BE2C (cell line): ENCODE measurements at regions not wholly inside any gene's neighbourhood (a gene's known extent, or its start where the extent isn't known, plus 50 kb on each side); places are given as distances from the start of the nearest gene placed in this dataset.

Experiments
- DNase-seq: peaks from one replicate; pipeline ENCODE4 v3.0.0-alpha.2; 2020
- H3K27me3 ChIP-seq: fragments of 250-450 bp; sonication (Bioruptor Pico); 2 replicates; pipeline ENCODE4 v1.5.1; 2020; ENCODE audit warnings: mild to moderate bottlenecking
- H3K36me3 ChIP-seq: fragments of 250-450 bp; sonication (Bioruptor Pico); 2 replicates; pipeline ENCODE4 v1.5.1; 2020; ENCODE audit warnings: mild to moderate bottlenecking
- H3K4me1 ChIP-seq: fragments of 250-450 bp; sonication (Bioruptor Pico); 2 replicates; pipeline ENCODE4 v1.5.1; 2020
- H3K4me3 ChIP-seq: 2 replicates; pipeline ENCODE4 v1.5.1; 2011; ENCODE audit warnings: low read depth, low read length
- H3K9me3 ChIP-seq: fragments of 250-450 bp; sonication (Bioruptor Pico); 2 replicates; pipeline ENCODE4 v1.5.1; 2020
- CTCF ChIP-seq: IDR thresholded peaks from 2 replicates; pipeline ENCODE4 v1.5.1; 2012; ENCODE audit warnings: mild to moderate bottlenecking, low read depth, low read length

GRCh38 chr22:49566693-49567092, 261.0 kb downstream of the BRD1 start:
- no peaks in the 10 kb centered on the region for H3K36me3 ChIP-seq
- TF ChIP-seq CTCF = no peak
- no peaks in the 10 kb centered on the region for H3K4me1 ChIP-seq
- no peaks in the 10 kb centered on the region for H3K27me3 ChIP-seq
- no peak for DNase-seq
- H3K4me3 ChIP-seq = no peak overlapping the region
- H3K9me3 ChIP-seq = no peaks in the 10 kb centered on the region

DNA sequence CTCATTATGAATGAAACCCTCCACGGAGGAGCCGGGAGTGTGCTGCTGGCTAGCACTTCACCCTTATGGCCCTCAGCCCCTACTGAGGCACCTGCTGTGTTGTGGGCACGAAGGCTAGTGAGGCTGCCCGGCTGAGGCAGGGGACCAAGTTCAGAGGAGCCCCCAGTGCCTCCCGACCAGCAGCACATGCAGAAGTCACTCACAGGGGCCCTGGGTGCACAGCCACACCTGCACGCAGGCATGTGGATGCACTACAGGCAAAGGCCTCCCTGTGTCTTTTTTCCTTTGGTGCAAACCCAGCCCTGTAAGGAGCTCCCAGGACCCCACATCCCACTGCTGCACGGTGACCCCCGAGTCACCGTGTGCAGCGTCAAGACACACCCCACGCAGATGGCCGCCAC, 261.5 kb downstream of the BRD1 start:
- H3K4me3 ChIP-seq = no peak overlapping the region
- no peaks in the 10 kb centered on the region for H3K36me3 ChIP-seq
- no peaks in the 10 kb centered on the region for H3K4me1 ChIP-seq
- TF ChIP-seq CTCF = no peak
- DNase-seq = no peak
- no peaks in the 10 kb centered on the region for H3K9me3 ChIP-seq
- no peaks in the 10 kb centered on the region for H3K27me3 ChIP-seq

DNA sequence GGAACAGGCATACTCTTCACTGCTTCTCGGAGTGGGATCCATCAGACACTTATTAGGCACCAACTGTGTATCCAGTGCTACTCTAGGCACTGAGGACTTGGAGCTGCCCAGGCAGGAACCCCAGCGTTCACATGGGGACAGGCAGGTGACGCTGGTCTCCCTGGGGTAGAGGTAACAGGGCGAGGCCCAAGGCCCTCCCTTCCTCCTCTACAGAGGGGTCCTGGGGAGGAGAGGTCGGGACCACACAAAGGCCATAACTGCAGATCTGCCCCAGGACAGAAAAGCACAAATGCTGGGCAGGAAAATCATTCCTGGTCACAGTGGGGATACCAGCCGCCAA, 262.2 kb downstream of the BRD1 start:
- Histone ChIP-seq H3K4me3 (no peak overlapping the region), H3K9me3 (no peaks in the 10 kb centered on the region), H3K27me3 (no peaks in the 10 kb centered on the region), H3K4me1 (no peaks in the 10 kb centered on the region), H3K36me3 (no peaks in the 10 kb centered on the region)
- TF ChIP-seq CTCF = no peak
- no peak for DNase-seq

DNA sequence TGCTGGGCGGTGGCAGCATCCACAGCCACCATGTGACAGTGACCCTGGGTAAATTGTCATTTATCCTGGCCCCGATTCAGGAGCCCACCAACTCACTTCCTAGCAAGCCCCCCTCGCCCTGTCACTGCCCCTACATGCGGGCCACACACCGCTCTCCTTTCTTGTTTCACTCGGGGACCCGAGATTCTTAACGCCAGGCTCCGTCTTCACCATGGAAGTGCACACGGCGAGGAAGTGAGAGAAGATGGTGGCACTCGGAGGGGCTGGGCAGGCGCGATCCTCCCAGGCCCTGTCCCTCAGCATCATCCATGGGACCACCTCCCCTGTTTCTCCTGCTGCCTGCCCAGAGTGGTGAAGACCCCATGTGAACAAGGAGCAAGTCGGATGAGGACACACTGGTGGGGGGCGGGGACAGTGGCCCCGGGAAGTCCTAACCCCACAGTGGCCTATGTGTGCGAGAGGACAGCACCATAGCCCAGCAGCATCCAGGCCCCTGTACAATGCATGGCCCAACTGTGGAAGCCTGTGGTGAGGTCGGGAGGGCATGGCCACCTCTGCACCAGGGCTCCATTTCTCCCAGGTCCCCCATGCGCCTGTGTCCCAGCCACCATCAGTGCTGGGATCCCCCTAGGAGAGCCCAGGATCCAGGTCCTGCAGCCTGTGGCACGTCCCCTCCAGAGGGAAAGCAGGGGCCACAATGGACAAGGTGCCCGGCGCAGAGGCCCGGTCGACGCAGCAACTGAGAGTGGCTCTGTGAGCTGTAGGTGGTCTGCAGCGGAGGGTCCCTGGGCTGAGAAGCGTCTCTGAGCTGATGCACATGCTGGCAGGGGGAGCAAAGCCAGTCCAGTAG, 262.8 kb downstream of the BRD1 start:
- DNase-seq = no peak
- no peaks in the 10 kb centered on the region for H3K27me3 ChIP-seq
- H3K9me3 ChIP-seq = no peaks in the 10 kb centered on the region
- no peak overlapping the region for H3K4me3 ChIP-seq
- TF ChIP-seq CTCF = no peak
- H3K36me3 ChIP-seq = no peaks in the 10 kb centered on the region
- no peaks in the 10 kb centered on the region for H3K4me1 ChIP-seq

DNA sequence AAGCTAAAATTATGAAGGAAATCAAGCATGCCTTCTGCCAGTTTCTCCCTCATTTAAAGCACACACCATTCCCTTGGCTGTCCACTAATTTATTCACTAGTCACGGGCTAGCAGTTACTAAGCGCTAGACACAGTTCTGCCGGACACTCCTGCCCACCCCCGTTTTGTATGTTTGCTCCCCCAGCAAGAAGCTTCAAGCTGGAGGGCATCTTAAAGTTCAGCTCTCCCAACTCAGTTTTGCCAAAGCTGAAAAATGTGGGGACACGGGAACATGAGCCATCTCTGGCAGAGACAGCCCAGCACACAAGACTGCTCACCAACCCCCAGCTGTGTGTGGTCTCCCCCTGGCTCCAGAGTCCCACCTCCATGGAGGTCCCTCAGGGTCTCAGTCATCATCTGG, 263.6 kb downstream of the BRD1 start:
- no peak for TF ChIP-seq CTCF
- no peaks in the 10 kb centered on the region for H3K9me3 ChIP-seq
- no peaks in the 10 kb centered on the region for H3K36me3 ChIP-seq
- no peaks in the 10 kb centered on the region for H3K27me3 ChIP-seq
- H3K4me3 ChIP-seq = no peak overlapping the region
- DNase-seq = no peak
- no peaks in the 10 kb centered on the region for H3K4me1 ChIP-seq

DNA sequence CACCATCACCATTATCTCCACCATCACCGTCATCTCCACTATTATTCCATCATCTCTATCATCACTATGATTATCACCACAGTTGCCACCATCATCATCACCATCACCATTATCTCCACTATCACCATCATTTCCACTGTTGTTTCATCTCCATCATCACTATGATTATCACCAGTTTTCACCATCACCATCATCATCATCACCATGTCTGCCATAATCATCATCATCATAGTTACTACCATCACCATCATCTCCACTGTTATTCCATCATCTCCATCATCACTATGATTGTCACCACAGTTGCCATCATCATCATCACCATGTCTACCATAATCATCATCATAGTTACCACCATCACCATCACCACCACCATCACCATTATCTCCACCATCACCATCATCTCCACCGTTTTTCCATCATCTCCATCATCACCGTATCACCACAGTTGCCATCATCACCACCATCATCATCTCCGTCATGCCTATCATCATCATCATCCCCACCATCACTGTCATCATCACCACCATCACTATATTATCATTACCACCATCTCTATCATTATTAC, 264.9 kb downstream of the BRD1 start:
- DNase-seq = no peak
- Histone ChIP-seq H3K4me1 (no peaks in the 10 kb centered on the region), H3K36me3 (no peaks in the 10 kb centered on the region), H3K4me3 (no peak overlapping the region), H3K27me3 (no peaks in the 10 kb centered on the region), H3K9me3 (no peaks in the 10 kb centered on the region)
- TF ChIP-seq CTCF = no peak
